Astrocyte (in vitro differentiated cells and primary cell): ENCODE measurements at regions not wholly inside any gene's neighbourhood (a gene's known extent, or its start where the extent isn't known, plus 50 kb on each side); places are given as distances from the start of the nearest gene placed in this dataset.

Experiments
- DNase-seq: peaks from one replicate; pipeline ENCODE4 v3.0.0-alpha.2; 2010; ENCODE audit warnings: low read depth
- FAIRE-seq: peaks from 2 replicates; lab custom pipeline; 2011; peaks lifted over from hg19 to GRCh38; lab: Jason Lieb, UNC
- H2AFZ ChIP-seq: 2 replicates; pipeline ENCODE4 v1.6.0; 2012; ENCODE audit warnings: low read depth, low read length, inconsistent platforms
- H3K27ac ChIP-seq: 2 replicates; pipeline ENCODE4 v1.5.1; 2011; ENCODE audit warnings: low read depth, low read length, inconsistent platforms
- H3K27me3 ChIP-seq: 2 replicates; pipeline ENCODE4 v1.6.0; 2011; ENCODE audit warnings: low read length, inconsistent platforms; ENCODE audit not compliant: insufficient read depth
- H3K36me3 ChIP-seq: 2 replicates; pipeline ENCODE4 v1.5.1; 2011; ENCODE audit warnings: low read length, inconsistent platforms; ENCODE audit not compliant: insufficient read depth
- H3K4me1 ChIP-seq: 2 replicates; pipeline ENCODE4 v1.5.1; 2011; ENCODE audit warnings: low read length, inconsistent platforms; ENCODE audit not compliant: insufficient read depth
- H3K4me2 ChIP-seq: 2 replicates; pipeline ENCODE4 v1.6.0; 2012; ENCODE audit warnings: low read length, inconsistent platforms
- H3K4me3 ChIP-seq: 2 replicates; pipeline ENCODE4 v1.5.1; 2011; ENCODE audit warnings: low read depth, mild to moderate bottlenecking, low read length, inconsistent platforms; ENCODE audit not compliant: insufficient read depth
- H3K79me2 ChIP-seq: 2 replicates; pipeline ENCODE4 v1.6.0; 2012; ENCODE audit warnings: mild to moderate bottlenecking, low read length, inconsistent platforms; ENCODE audit not compliant: insufficient read depth
- H3K9ac ChIP-seq: 2 replicates; pipeline ENCODE4 v1.6.0; 2012; ENCODE audit warnings: mild to moderate bottlenecking, low read length, inconsistent platforms
- H3K9me3 ChIP-seq: 2 replicates; pipeline ENCODE4 v1.5.1; 2012; ENCODE audit warnings: low read depth, mild to moderate bottlenecking, low read length, inconsistent platforms; ENCODE audit not compliant: insufficient read depth
- H4K20me1 ChIP-seq: 2 replicates; pipeline ENCODE4 v1.6.0; 2012; ENCODE audit warnings: low read length, inconsistent platforms; ENCODE audit not compliant: insufficient read depth
- H3K27ac Mint-ChIP-seq: one replicate; pipeline ENCODE4 v1.8.0; 2021; ENCODE audit warnings: mild to moderate bottlenecking, mixed read lengths; ENCODE audit not compliant: unreplicated experiment
- H3K27me3 Mint-ChIP-seq: one replicate; pipeline ENCODE4 v1.8.0; 2021; ENCODE audit warnings: low read depth, mixed read lengths; ENCODE audit not compliant: unreplicated experiment
- H3K36me3 Mint-ChIP-seq: one replicate; pipeline ENCODE4 v1.8.0; 2021; ENCODE audit warnings: low read depth, mixed read lengths; ENCODE audit not compliant: unreplicated experiment
- H3K4me1 Mint-ChIP-seq: one replicate; pipeline ENCODE4 v1.8.0; 2021; ENCODE audit warnings: low read depth, mixed read lengths; ENCODE audit not compliant: unreplicated experiment
- H3K4me3 Mint-ChIP-seq: one replicate; pipeline ENCODE4 v1.8.0; 2021; ENCODE audit warnings: mild to moderate bottlenecking, moderate library complexity, mixed read lengths; ENCODE audit not compliant: unreplicated experiment
- H3K9me3 Mint-ChIP-seq: one replicate; pipeline ENCODE4 v1.8.0; 2021; ENCODE audit warnings: mild to moderate bottlenecking, mixed read lengths; ENCODE audit not compliant: unreplicated experiment
- EZH2 ChIP-seq: IDR thresholded peaks from 2 replicates; pipeline ENCODE4 v1.6.1; 2012; ENCODE audit warnings: mild to moderate bottlenecking, low read length, inconsistent platforms; ENCODE audit not compliant: insufficient read depth
- TF ChIP-seq, protein P1 (sequence below): IDR thresholded peaks from 2 replicates; pipeline ENCODE4 v1.5.1; 2011; ENCODE audit warnings: low read depth, mild to moderate bottlenecking, inconsistent platforms, low read length, moderate library complexity; ENCODE audit not compliant: insufficient read depth

DNA sequence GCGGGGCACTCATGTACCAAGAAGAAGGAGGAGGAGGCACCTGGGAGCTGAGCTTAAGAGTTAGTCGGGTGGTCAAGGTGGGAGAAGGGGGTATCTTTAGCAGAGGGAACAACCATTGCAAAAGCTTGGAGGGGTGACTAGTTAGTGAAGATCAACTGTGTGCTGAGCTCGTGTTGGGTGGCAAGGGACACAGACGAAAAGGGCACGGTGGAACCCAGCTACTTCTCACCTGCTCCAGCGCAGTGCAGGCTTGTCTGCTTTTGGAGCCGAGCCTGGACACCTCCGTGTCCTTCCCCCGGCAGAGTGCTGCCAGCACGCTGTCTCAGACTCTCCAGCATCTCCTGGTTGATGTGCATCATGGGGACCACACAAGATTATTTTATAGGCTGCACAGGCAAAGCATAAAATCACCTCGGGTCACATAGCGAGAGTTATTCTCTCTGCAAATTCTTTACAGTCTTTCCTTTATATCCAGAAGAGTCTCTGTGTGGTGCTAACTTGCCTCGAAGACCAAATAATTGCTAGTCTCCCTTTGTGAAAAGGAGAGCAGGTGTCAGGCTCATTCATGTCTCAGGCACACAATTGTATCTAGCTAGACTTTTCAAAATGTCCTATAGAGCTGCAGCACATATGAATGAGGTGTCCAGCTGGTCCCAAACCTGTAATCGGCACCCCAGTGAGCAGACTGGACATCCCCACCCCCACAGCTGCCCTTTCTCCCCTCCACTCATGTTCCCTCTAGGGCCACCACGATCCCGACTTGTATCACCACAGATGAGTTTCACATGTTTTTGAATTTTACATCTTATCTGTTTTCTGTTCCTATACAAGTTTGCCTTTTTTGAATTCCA, 123.4 kb downstream of the CEBPB start:
- peaks cover 19% of the 10 kb centered on the region for H3K4me1 ChIP-seq
- no peak overlapping the region for H2AFZ ChIP-seq
- H3K79me2 ChIP-seq = no peaks in the 10 kb centered on the region
- H4K20me1 ChIP-seq = no peaks in the 10 kb centered on the region
- no peak for TF ChIP-seq EZH2
- TF ChIP-seq, protein P1, sequence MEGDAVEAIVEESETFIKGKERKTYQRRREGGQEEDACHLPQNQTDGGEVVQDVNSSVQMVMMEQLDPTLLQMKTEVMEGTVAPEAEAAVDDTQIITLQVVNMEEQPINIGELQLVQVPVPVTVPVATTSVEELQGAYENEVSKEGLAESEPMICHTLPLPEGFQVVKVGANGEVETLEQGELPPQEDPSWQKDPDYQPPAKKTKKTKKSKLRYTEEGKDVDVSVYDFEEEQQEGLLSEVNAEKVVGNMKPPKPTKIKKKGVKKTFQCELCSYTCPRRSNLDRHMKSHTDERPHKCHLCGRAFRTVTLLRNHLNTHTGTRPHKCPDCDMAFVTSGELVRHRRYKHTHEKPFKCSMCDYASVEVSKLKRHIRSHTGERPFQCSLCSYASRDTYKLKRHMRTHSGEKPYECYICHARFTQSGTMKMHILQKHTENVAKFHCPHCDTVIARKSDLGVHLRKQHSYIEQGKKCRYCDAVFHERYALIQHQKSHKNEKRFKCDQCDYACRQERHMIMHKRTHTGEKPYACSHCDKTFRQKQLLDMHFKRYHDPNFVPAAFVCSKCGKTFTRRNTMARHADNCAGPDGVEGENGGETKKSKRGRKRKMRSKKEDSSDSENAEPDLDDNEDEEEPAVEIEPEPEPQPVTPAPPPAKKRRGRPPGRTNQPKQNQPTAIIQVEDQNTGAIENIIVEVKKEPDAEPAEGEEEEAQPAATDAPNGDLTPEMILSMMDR = no peak
- H3K36me3 ChIP-seq = no peaks in the 10 kb centered on the region
- Mint-ChIP-seq H3K9me3 (peaks cover 4% of the 10 kb centered on the region), H3K27ac (peak overlapping the region; percentile 26), H3K4me1 (peaks cover 3% of the 10 kb centered on the region), H3K4me3 (no peak overlapping the region), H3K36me3 (peaks cover 3% of the 10 kb centered on the region), H3K27me3 (peaks cover 30% of the 10 kb centered on the region)
- FAIRE-seq = no peak
- no peaks in the 10 kb centered on the region for H3K9me3 ChIP-seq
- no peak for DNase-seq
- no peak overlapping the region for H3K9ac ChIP-seq
- H3K4me2 ChIP-seq = no peak overlapping the region
- no peaks in the 10 kb centered on the region for H3K27me3 ChIP-seq
- H3K4me3 ChIP-seq = no peak overlapping the region
- H3K27ac ChIP-seq = no peak overlapping the region

DNA sequence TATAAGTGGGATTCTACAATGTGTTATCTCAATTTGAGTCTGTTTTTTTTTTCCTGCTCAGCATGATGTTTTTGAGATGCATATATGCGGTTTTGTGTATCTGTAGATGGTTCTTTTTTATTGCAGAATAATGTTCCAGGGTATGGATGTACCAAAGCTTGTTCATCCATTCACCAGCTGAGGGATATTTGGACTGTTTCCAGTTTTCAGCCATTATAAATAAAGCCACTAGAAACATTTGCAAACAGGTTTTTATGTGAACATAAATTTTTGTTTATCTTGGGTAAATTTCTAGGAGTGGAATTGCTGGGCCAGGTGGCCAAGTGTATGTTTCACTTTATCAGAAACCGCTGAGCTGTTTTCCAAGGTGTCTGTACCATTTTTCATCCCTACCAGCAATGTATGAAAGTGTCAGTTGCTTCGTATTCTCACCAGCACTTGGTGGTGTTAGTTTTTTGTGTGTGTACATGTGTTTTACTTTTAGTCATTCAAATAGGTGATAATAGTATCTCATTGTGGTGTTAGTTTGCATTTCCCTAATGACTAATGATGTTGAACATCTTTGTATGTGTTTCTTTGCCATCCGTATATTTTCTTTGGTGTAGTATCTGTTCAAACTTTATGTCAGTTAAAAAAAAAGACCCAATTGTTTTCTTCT, 124.2 kb downstream of the CEBPB start:
- Histone ChIP-seq H3K27me3 (no peaks in the 10 kb centered on the region), H3K4me1 (peaks cover 12% of the 10 kb centered on the region), H3K27ac (no peak overlapping the region), H3K9me3 (no peaks in the 10 kb centered on the region), H3K36me3 (no peaks in the 10 kb centered on the region), H4K20me1 (no peaks in the 10 kb centered on the region), H2AFZ (no peak overlapping the region), H3K4me3 (no peak overlapping the region), H3K9ac (no peak overlapping the region), H3K4me2 (no peak overlapping the region), H3K79me2 (no peaks in the 10 kb centered on the region)
- Mint-ChIP-seq H3K27me3 (peaks cover 28% of the 10 kb centered on the region), H3K27ac (no peak overlapping the region), H3K4me1 (no peaks in the 10 kb centered on the region), H3K36me3 (peaks cover 3% of the 10 kb centered on the region), H3K4me3 (no peak overlapping the region), H3K9me3 (peaks cover 4% of the 10 kb centered on the region)
- TF ChIP-seq, protein P1 = no peak
- no peak for TF ChIP-seq EZH2
- DNase-seq (no peak), FAIRE-seq (no peak)
